Left colon (tissue), 2 donors: ENCODE measurements at regions not wholly inside any gene's neighbourhood (a gene's known extent, or its start where the extent isn't known, plus 50 kb on each side); places are given as distances from the start of the nearest gene placed in this dataset.

Source experiments
- ATAC-seq: fragments of 200-7000 bp; cut with Tn5 transposase; one replicate; pipeline ENCODE4 v1.9.1; 2020; ENCODE audit warnings: mild to moderate bottlenecking, moderate library complexity
- DNase-seq, 2 donors: peaks; one replicate each; pipeline ENCODE4 v3.0.0-alpha.2; 2020
- intact Hi-C, 2 donors: fragments of 100-400 bp; cut with DNase I in 1 of 2; cut with micrococcal nuclease in 1 of 2; formaldehyde crosslinking; loops; one replicate each; pipeline versions ENCODE4 v1.11.2 to v1.14.0; 2022; cut with DNase I, micrococcal nuclease
- donor health status: DM: no; HTN: no; CAD: no.
- donor health status: DM: yes; HTN: yes; CAD: no.

GRCh38 chr6:45754432-45754831 lies 261.2 kb downstream of the CLIC5 start:
- intact Hi-C loops: no loop called here
- ATAC-seq (no peak), DNase-seq (no peak)

GRCh38 chr6:45746046-45746445 lies 269.6 kb downstream of the CLIC5 start:
- DNase-seq (no peak), ATAC-seq (no peak)
- intact Hi-C loops: no loop called here

GRCh38 chr6:45743028-45743615 lies 272.5 kb downstream of the CLIC5 start:
- intact Hi-C loops: no loop called here
- ATAC-seq (no peak), DNase-seq (no peak)

GRCh38 chr6:45742591-45742990 lies 273.1 kb downstream of the CLIC5 start:
- no peak for ATAC-seq
- intact Hi-C loops: no loop called here
- no peak for DNase-seq

- intact Hi-C loops: no loop called here
- DNase-seq (peak in 1 of 2 donors; percentile 47), ATAC-seq (peak; percentile 41)
Observed at GRCh38 chr6:45741437-45742171, 274.1 kb downstream of the CLIC5 start.

- intact Hi-C loops: no loop called here
- ATAC-seq (no peak), DNase-seq (no peak)
Observed at GRCh38 chr6:45739058-45739457, 276.6 kb downstream of the CLIC5 start.

- DNase-seq: no peak
- ATAC-seq: no peak
- intact Hi-C loops: no loop called here
Observed at GRCh38 chr6:45738057-45738455, 277.6 kb downstream of the CLIC5 start.

GRCh38 chr6:45737331-45738056 lies 278.2 kb downstream of the CLIC5 start:
- no peak for ATAC-seq
- intact Hi-C loops: no loop called here
- DNase-seq: no peak

- ATAC-seq (no peak), DNase-seq (no peak)
- intact Hi-C loops: no loop called here
Observed at GRCh38 chr6:45736134-45736533, 279.5 kb downstream of the CLIC5 start.

- DNase-seq (no peak), ATAC-seq (no peak)
- intact Hi-C loops: no loop called here
Observed at GRCh38 chr6:45732731-45733130, 282.9 kb downstream of the CLIC5 start.

- intact Hi-C loops: no loop called here
- no peak for DNase-seq
- ATAC-seq: no peak
Observed at GRCh38 chr6:45730232-45730631, 285.4 kb downstream of the CLIC5 start.

- intact Hi-C loops: no loop called here
- ATAC-seq: no peak
- DNase-seq: no peak
Observed at GRCh38 chr6:45728674-45729073, 287.0 kb downstream of the CLIC5 start.

GRCh38 chr6:45727819-45728449 lies 287.7 kb downstream of the CLIC5 start:
- DNase-seq (no peak), ATAC-seq (no peak)
- intact Hi-C loops: no loop called here

GRCh38 chr6:45727228-45727627 lies 288.4 kb downstream of the CLIC5 start:
- intact Hi-C loops: no loop called here

GRCh38 chr6:45726444-45726843 lies 289.2 kb downstream of the CLIC5 start:
- ATAC-seq (no peak), DNase-seq (no peak)
- intact Hi-C loops: no loop called here

More at GRCh38 chr6:45727228-45727627, 288.4 kb downstream of the CLIC5 start:
- DNase-seq: no peak
- no peak for ATAC-seq

- intact Hi-C loops: no loop called here
- ATAC-seq: no peak
- DNase-seq: no peak
Observed at GRCh38 chr6:45724511-45724910, 291.1 kb downstream of the CLIC5 start.

GRCh38 chr6:45724027-45724426 lies 291.6 kb downstream of the CLIC5 start:
- intact Hi-C loops: no loop called here
- ATAC-seq (no peak), DNase-seq (no peak)

GRCh38 chr6:45722876-45723275 lies 292.8 kb downstream of the CLIC5 start:
- no peak for DNase-seq
- peak; percentile 52 for ATAC-seq
- intact Hi-C loops: no loop called here

- DNase-seq (no peak), ATAC-seq (no peak)
- intact Hi-C loops: no loop called here
Observed at GRCh38 chr6:45721665-45722064, 294.0 kb downstream of the CLIC5 start.

GRCh38 chr6:45718871-45719270 lies 296.8 kb downstream of the CLIC5 start:
- no peak for ATAC-seq
- intact Hi-C loops: loop anchor here in 1 of 2 donors (10.0 kb wide), 3 partner anchors 134 to 1234 kb away; no protein-coding TSS in a partner anchor
- DNase-seq: no peak
